K562 (cell line): ENCODE measurements at regions not wholly inside any gene's neighbourhood (a gene's known extent, or its start where the extent isn't known, plus 50 kb on each side); places are given as distances from the start of the nearest gene placed in this dataset.
A peak's percentile ranks its signal among the peaks of the same experiment; 100 is the strongest.

Experiments
- ETS1 ChIP-seq: conservative IDR thresholded peaks from 2 replicates; pipeline ENCODE4 v1.6.1; 2011; ENCODE audit warnings: low read depth, mild to moderate bottlenecking, low read length; ENCODE audit not compliant: control insufficient read depth
- HCFC1 ChIP-seq: IDR thresholded peaks from 2 replicates; pipeline ENCODE4 v1.6.1; 2012; ENCODE audit warnings: low read depth, low read length, improper control_type of control experiment
- JUND ChIP-seq, 2 experiments: IDR thresholded peaks; 2 replicates in 1 of 2; 3 replicates in 1 of 2; pipeline ENCODE4 v1.6.1; 2011; ENCODE audit warnings: borderline replicate concordance in 2 of 2, low read depth in 2 of 2, low read length in 2 of 2, improper control_type of control experiment in 1 of 2, missing biosample characterization in 1 of 2, missing genetic modification characterization in 1 of 2, missing genetic modification reagents in 1 of 2
- NR4A1 ChIP-seq, 2 experiments: fragments of 250-450 bp in 1 of 2; fragments of 450-650 bp in 1 of 2; sonication (Bioruptor Pico) in 1 of 2; IDR thresholded peaks; 2 replicates each; pipeline versions ENCODE4 v1.4.0 to v1.6.1; 2016 to 2020; ENCODE audit warnings: mild to moderate bottlenecking in 2 of 2, missing compliant biosample characterization in 1 of 2, missing genetic modification characterization in 1 of 2, moderate library complexity in 1 of 2
- RREB1 ChIP-seq: fragments of 250-450 bp; sonication (Bioruptor Pico); IDR thresholded peaks from 2 replicates; pipeline ENCODE4 v1.4.0; 2020
- TF ChIP-seq, protein P1 (sequence below): fragments of 450-650 bp; IDR thresholded peaks from 2 replicates; pipeline ENCODE4 v1.6.1; 2014; ENCODE audit warnings: low read depth, mild to moderate bottlenecking, moderate library complexity, borderline replicate concordance
- TF ChIP-seq, protein P2 (sequence below), 2 experiments: fragments of 450-650 bp; formaldehyde crosslinking in 1 of 2; IDR thresholded peaks; 2 replicates each; pipeline versions ENCODE4 v1.4.0 to v1.6.1; 2014 to 2020; ENCODE audit warnings: mild to moderate bottlenecking in 2 of 2, borderline replicate concordance in 1 of 2, low read depth in 1 of 2

DNA sequence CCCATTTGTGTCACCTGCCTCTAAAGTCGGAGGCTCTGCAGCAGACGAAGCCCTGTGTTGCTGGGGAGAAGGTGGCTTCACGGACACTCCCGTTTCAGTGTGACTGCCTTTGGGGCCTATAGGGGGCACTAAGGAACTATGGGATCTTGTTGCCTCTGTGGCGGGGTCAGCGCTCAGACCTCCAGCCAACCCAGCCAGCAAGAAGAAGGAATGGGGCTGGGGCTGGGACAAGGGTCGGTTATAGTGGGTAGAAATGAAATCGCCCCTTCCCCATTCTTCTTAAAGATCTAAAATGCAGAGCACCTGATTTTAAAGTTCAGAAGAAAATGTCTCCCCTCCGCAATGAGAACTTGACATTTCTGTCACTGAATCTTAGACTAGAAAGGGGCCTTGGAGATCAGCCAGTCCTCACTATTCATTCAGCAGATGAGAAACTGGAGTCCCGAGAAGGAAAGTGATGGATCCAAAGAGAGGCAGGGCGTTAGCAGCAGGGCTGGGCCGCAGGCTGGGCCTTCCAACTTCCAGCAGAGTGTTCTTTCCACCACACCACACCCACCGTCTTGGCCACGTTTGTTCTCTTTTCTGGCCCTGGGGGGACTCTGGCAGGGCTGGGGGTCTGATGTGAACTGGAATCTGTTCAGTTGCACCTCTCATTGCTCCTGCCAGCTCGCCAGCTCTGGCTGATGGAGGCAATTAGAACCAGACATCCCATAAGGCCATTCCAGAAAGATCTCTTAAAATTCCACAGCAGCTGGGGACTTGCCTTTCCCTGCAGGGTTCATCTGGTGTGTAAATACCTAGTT lies 195.4 kb downstream of the OPA1 start (continued):
- TF ChIP-seq RREB1 (CRISPR knock-in tag) = no peak
- TF ChIP-seq, protein P1, sequence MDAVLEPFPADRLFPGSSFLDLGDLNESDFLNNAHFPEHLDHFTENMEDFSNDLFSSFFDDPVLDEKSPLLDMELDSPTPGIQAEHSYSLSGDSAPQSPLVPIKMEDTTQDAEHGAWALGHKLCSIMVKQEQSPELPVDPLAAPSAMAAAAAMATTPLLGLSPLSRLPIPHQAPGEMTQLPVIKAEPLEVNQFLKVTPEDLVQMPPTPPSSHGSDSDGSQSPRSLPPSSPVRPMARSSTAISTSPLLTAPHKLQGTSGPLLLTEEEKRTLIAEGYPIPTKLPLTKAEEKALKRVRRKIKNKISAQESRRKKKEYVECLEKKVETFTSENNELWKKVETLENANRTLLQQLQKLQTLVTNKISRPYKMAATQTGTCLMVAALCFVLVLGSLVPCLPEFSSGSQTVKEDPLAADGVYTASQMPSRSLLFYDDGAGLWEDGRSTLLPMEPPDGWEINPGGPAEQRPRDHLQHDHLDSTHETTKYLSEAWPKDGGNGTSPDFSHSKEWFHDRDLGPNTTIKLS = no peak
- TF ChIP-seq HCFC1 = no peak
- TF ChIP-seq ETS1 = no peak
- TF ChIP-seq JUND (IDR thresholded peaks at IDR 0.05; ENCODE audit: borderline replicate concordance, low read depth, low read length) = peak; percentile 64; the same call in 1 of the 2 replicates
- TF ChIP-seq JUND (tag; IDR thresholded peaks at IDR 0.05; ENCODE audit: borderline replicate concordance, low read depth, low read length) = no peak; the same call in 2 of the 3 replicates
- TF ChIP-seq, protein P2, sequence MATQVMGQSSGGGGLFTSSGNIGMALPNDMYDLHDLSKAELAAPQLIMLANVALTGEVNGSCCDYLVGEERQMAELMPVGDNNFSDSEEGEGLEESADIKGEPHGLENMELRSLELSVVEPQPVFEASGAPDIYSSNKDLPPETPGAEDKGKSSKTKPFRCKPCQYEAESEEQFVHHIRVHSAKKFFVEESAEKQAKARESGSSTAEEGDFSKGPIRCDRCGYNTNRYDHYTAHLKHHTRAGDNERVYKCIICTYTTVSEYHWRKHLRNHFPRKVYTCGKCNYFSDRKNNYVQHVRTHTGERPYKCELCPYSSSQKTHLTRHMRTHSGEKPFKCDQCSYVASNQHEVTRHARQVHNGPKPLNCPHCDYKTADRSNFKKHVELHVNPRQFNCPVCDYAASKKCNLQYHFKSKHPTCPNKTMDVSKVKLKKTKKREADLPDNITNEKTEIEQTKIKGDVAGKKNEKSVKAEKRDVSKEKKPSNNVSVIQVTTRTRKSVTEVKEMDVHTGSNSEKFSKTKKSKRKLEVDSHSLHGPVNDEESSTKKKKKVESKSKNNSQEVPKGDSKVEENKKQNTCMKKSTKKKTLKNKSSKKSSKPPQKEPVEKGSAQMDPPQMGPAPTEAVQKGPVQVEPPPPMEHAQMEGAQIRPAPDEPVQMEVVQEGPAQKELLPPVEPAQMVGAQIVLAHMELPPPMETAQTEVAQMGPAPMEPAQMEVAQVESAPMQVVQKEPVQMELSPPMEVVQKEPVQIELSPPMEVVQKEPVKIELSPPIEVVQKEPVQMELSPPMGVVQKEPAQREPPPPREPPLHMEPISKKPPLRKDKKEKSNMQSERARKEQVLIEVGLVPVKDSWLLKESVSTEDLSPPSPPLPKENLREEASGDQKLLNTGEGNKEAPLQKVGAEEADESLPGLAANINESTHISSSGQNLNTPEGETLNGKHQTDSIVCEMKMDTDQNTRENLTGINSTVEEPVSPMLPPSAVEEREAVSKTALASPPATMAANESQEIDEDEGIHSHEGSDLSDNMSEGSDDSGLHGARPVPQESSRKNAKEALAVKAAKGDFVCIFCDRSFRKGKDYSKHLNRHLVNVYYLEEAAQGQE (IDR thresholded peaks at IDR 0.05; ENCODE audit: borderline replicate concordance) = peak; percentile 92
- TF ChIP-seq, protein P2 (CRISPR knock-in tag; IDR thresholded peaks at IDR 0.05; ENCODE audit: low read depth) = no peak
- TF ChIP-seq NR4A1 (CRISPR knock-in tag; IDR thresholded peaks at IDR 0.05) = no peak
- TF ChIP-seq NR4A1 (tag; IDR thresholded peaks at IDR 0.05) = peak; percentile 27; the same call in 1 of the 2 replicates
